ENCODE measurements at regions not wholly inside any gene's neighbourhood (a gene's known extent, or its start where the extent isn't known, plus 50 kb on each side); places are given as distances from the start of the nearest gene placed in this dataset.
"Not testable (repeated sequence)": the region's sequence is repeated elsewhere in the genome, so short reads cannot be mapped to it uniquely, and the experiment has no call there.

- Histone ChIP-seq H3K23ac (ENCODE audit: insufficient read length, low read depth, low read length) (no peak overlapping the region), H3K4me2 (ENCODE audit: insufficient read depth, insufficient read length, low read length) (no peak overlapping the region), H3K9me3 (ENCODE audit: control insufficient read depth, low read depth, low read length) (no peaks in the 10 kb centered on the region), H2AFZ (ENCODE audit: low read length) (no peak overlapping the region), H3T11ph (ENCODE audit: low read length) (no peak overlapping the region), H3K27ac (ENCODE audit: insufficient read length, low read depth, low read length) (no peak overlapping the region), H3K56ac (ENCODE audit: insufficient read length, low read depth, low read length) (no peak overlapping the region), H3K14ac (ENCODE audit: insufficient read depth, low read length) (no peak overlapping the region), H4K5ac (ENCODE audit: insufficient read length, low read depth, low read length) (no peak overlapping the region), H2BK20ac (ENCODE audit: low read depth, low read length, poor library complexity, severe bottlenecking) (no peak overlapping the region), H4K8ac (replicated peaks; ENCODE audit: insufficient read length, low read depth, low read length) (no peak overlapping the region), H2BK12ac (ENCODE audit: insufficient read length, low read depth, low read length) (no peak overlapping the region), H3K79me2 (ENCODE audit: insufficient read depth, low read length) (no peaks in the 10 kb centered on the region), H3K18ac (ENCODE audit: insufficient read length, low read depth, low read length) (no peak overlapping the region), H3K23me2 (ENCODE audit: insufficient read length, low read depth, low read length, poor library complexity, severe bottlenecking) (no peaks in the 10 kb centered on the region), H3K79me1 (ENCODE audit: insufficient read depth, low read depth, low read length, poor library complexity, severe bottlenecking) (no peaks in the 10 kb centered on the region), H2AK5ac (ENCODE audit: insufficient read length, low read length) (no peak overlapping the region), H3K4ac (ENCODE audit: low read depth, low read length) (no peak overlapping the region), H3K27me3 (ENCODE audit: insufficient read depth, low read length) (no peaks in the 10 kb centered on the region), H2BK15ac (ENCODE audit: low read depth, low read length) (no peak overlapping the region), H2BK120ac (ENCODE audit: low read depth, low read length, poor library complexity, severe bottlenecking) (no peak overlapping the region), H4K91ac (ENCODE audit: insufficient read length, low read depth, low read length) (no peak overlapping the region), H4K20me1 (ENCODE audit: control insufficient read depth, insufficient read depth, insufficient read length) (no peaks in the 10 kb centered on the region), H3K9ac (ENCODE audit: extremely low read depth, insufficient read length, low read length) (no peak overlapping the region), H3K4me1 (ENCODE audit: insufficient read depth, low read length) (no peaks in the 10 kb centered on the region), H2BK5ac (ENCODE audit: insufficient read length, low read length) (no peak overlapping the region)
- TF ChIP-seq, protein P1, sequence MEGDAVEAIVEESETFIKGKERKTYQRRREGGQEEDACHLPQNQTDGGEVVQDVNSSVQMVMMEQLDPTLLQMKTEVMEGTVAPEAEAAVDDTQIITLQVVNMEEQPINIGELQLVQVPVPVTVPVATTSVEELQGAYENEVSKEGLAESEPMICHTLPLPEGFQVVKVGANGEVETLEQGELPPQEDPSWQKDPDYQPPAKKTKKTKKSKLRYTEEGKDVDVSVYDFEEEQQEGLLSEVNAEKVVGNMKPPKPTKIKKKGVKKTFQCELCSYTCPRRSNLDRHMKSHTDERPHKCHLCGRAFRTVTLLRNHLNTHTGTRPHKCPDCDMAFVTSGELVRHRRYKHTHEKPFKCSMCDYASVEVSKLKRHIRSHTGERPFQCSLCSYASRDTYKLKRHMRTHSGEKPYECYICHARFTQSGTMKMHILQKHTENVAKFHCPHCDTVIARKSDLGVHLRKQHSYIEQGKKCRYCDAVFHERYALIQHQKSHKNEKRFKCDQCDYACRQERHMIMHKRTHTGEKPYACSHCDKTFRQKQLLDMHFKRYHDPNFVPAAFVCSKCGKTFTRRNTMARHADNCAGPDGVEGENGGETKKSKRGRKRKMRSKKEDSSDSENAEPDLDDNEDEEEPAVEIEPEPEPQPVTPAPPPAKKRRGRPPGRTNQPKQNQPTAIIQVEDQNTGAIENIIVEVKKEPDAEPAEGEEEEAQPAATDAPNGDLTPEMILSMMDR (conservative IDR thresholded peaks at IDR 0.05), result no peak
- no CpG with 5 or more reads among the region's 3 CpGs for WGBS (ENCODE audit: extremely low coverage, insufficient read length, low lambda C conversion rate)
- Mint-ChIP-seq H3K4me3 (no peak overlapping the region), H3K36me3 (ENCODE audit: insufficient read depth in 1 of 3, low read depth in 3 of 3) (no peaks in the 10 kb centered on the region), H3K9me3 (no peaks in the 10 kb centered on the region), H3K4me1 (peaks cover 0 to 2% of the 10 kb centered on the region in 2 experiments; a peak in 1 of 4 replicates), H3K27me3 (ENCODE audit: low read depth) (no peaks in the 10 kb centered on the region), H3K27ac (no peak overlapping the region)
- no peak for DNase-seq
These were observed 357.8 kb downstream of the TBL1XR1 start for GRCh38 chr3:176839466-176839865.

DNA sequence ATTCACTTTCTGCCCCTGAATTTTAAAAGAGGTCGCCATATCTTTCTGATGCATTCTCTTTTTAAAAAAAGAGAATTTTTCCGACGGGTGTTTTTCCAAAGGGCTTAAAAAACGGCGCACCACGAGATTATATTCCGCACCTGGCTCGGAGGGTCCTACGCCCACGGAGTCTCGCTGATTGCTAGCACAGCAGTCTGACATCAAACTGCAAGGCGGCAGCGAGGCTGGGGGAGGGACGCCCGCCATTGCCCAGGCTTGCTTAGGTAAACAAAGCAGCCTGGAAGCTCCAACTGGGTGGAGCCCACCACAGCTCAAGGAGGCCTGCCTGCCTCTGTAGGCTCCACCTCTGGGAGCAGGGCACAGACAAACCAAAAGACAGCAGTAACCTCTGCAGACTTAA, 370.0 kb downstream of the TBL1XR1 start:
- H3K4me2 ChIP-seq (ENCODE audit: insufficient read depth, insufficient read length, low read length); DNase-seq; H3K27ac ChIP-seq (ENCODE audit: insufficient read length, low read depth, low read length); H4K5ac ChIP-seq (ENCODE audit: insufficient read length, low read depth, low read length); H2AFZ ChIP-seq (ENCODE audit: low read length); H3T11ph ChIP-seq (ENCODE audit: low read length); H3K14ac ChIP-seq (ENCODE audit: insufficient read depth, low read length); H4K8ac ChIP-seq (replicated peaks; ENCODE audit: insufficient read length, low read depth, low read length); H3K79me1 ChIP-seq (ENCODE audit: insufficient read depth, low read depth, low read length, poor library complexity, severe bottlenecking); H3K36me3 Mint-ChIP-seq (ENCODE audit: insufficient read depth in 1 of 3, low read depth in 3 of 3); H3K9me3 Mint-ChIP-seq; H3K23me2 ChIP-seq (ENCODE audit: insufficient read length, low read depth, low read length, poor library complexity, severe bottlenecking); H4K20me1 ChIP-seq (ENCODE audit: control insufficient read depth, insufficient read depth, insufficient read length); H3K9me3 ChIP-seq (ENCODE audit: control insufficient read depth, low read depth, low read length); H3K4ac ChIP-seq (ENCODE audit: low read depth, low read length); H3K56ac ChIP-seq (ENCODE audit: insufficient read length, low read depth, low read length); H3K4me1 ChIP-seq (ENCODE audit: insufficient read depth, low read length); H2BK15ac ChIP-seq (ENCODE audit: low read depth, low read length); H3K18ac ChIP-seq (ENCODE audit: insufficient read length, low read depth, low read length); H3K79me2 ChIP-seq (ENCODE audit: insufficient read depth, low read length); H3K4me3 Mint-ChIP-seq; H3K27ac Mint-ChIP-seq; H2BK20ac ChIP-seq (ENCODE audit: low read depth, low read length, poor library complexity, severe bottlenecking); H3K4me1 Mint-ChIP-seq; H2BK5ac ChIP-seq (ENCODE audit: insufficient read length, low read length); H2BK120ac ChIP-seq (ENCODE audit: low read depth, low read length, poor library complexity, severe bottlenecking); H3K27me3 ChIP-seq (ENCODE audit: insufficient read depth, low read length); H2BK12ac ChIP-seq (ENCODE audit: insufficient read length, low read depth, low read length); H4K91ac ChIP-seq (ENCODE audit: insufficient read length, low read depth, low read length); H3K9ac ChIP-seq (ENCODE audit: extremely low read depth, insufficient read length, low read length); H3K23ac ChIP-seq (ENCODE audit: insufficient read length, low read depth, low read length); H2AK5ac ChIP-seq (ENCODE audit: insufficient read length, low read length): not testable (repeated sequence)
- H3K27me3 Mint-ChIP-seq (ENCODE audit: low read depth), result peaks cover 14% of the 10 kb centered on the region
- no CpG with 5 or more reads among the region's 15 CpGs for WGBS (ENCODE audit: extremely low coverage, insufficient read length, low lambda C conversion rate)

All from H9 (cell line).